ENCODE measurements at regions not wholly inside any gene's neighbourhood (a gene's known extent, or its start where the extent isn't known, plus 50 kb on each side); places are given as distances from the start of the nearest gene placed in this dataset.

DNA sequence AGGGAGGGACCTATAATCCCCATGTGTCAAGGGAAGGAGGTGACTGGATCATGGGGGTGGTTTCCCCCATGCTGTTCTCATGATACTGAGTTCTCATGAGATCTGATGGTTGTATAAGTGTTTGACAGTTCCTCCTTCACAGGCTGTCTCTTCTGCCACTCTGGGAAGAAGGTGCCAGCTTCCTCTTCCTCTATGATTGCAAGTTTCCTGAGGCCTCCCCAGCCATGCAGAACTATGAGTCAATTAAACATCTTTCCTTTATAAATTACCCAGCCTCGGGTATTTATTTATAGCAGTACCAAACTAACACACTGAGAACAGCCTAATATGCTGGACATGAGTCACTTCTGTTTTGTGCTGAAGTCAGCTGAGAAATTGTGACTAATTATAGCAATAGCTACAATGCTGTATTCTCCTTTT, 656.9 kb upstream of the CPEB2 start:
- TF ChIP-seq ZNF510 (tag by site-specific recombination; IDR thresholded peaks at IDR 0.05; ENCODE audit: insufficient replicate concordance): no peak
- TF ChIP-seq CTCF (tag by site-specific recombination; IDR thresholded peaks at IDR 0.05): no peak
- no peak for TF ChIP-seq ZNF266 (tag by site-specific recombination; IDR thresholded peaks at IDR 0.05; ENCODE audit: low read depth)
- TF ChIP-seq SP2 (tag by site-specific recombination; IDR thresholded peaks at IDR 0.05): no peak

All from HEK293 (cell line).